ENCODE measurements at regions not wholly inside any gene's neighbourhood (a gene's known extent, or its start where the extent isn't known, plus 50 kb on each side); places are given as distances from the start of the nearest gene placed in this dataset.
A peak's percentile ranks its signal among the peaks of the same experiment; 100 is the strongest.
"Not testable (repeated sequence)": the region's sequence is repeated elsewhere in the genome, so short reads cannot be mapped to it uniquely, and the experiment has no call there.

- no peak overlapping the region for H3K4me3 Mint-ChIP-seq
- no peak for TF ChIP-seq CTCF (IDR thresholded peaks at IDR 0.05; ENCODE audit: unreplicated experiment in 3 of 3)
Measured at GRCh38 chrX:65241059-65241721, 264.9 kb upstream of the ZC4H2 start.

GRCh38 chrX:65203545-65203944 is 227.3 kb upstream of the ZC4H2 start:
- no peaks in the 10 kb centered on the region for H3K4me1 Mint-ChIP-seq
- no peak for TF ChIP-seq CTCF (IDR thresholded peaks at IDR 0.05; ENCODE audit: unreplicated experiment in 3 of 3)
- H3K4me3 Mint-ChIP-seq, result no peak overlapping the region
- no peak overlapping the region for H3K27ac Mint-ChIP-seq
- H3K27me3 Mint-ChIP-seq (ENCODE audit: low read depth), result no peaks in the 10 kb centered on the region
- peaks cover 30% of the 10 kb centered on the region for H3K9me3 Mint-ChIP-seq
- H3K36me3 Mint-ChIP-seq (ENCODE audit: low read depth), result no peaks in the 10 kb centered on the region

More at GRCh38 chrX:65241059-65241721, 264.9 kb upstream of the ZC4H2 start:
- Mint-ChIP-seq H3K36me3 (ENCODE audit: low read depth) (no peaks in the 10 kb centered on the region), H3K4me1 (no peaks in the 10 kb centered on the region), H3K27ac (no peak overlapping the region), H3K27me3 (ENCODE audit: low read depth) (no peaks in the 10 kb centered on the region), H3K9me3 (peaks cover 58% of the 10 kb centered on the region)

- Mint-ChIP-seq H3K27ac (peak overlapping the region in 2 of 3 experiments; percentile 41 to 77), H3K36me3 (ENCODE audit: low read depth) (no peaks in the 10 kb centered on the region), H3K4me3 (peak overlapping the region; percentile 50 to 73 (median 66)), H3K4me1 (peaks cover 11% of the 10 kb centered on the region), H3K9me3 (peaks cover 30% of the 10 kb centered on the region), H3K27me3 (ENCODE audit: low read depth) (no peaks in the 10 kb centered on the region)
- peak in 2 of 3 experiments; percentile 19 to 43 for TF ChIP-seq CTCF (IDR thresholded peaks at IDR 0.05; ENCODE audit: unreplicated experiment in 3 of 3)
Measured at GRCh38 chrX:65196758-65197360, 220.6 kb upstream of the ZC4H2 start.

GRCh38 chrX:65195621-65196020 is 219.4 kb upstream of the ZC4H2 start:
- no peaks in the 10 kb centered on the region for H3K27me3 Mint-ChIP-seq (ENCODE audit: low read depth)
- peaks cover 11% of the 10 kb centered on the region for H3K4me1 Mint-ChIP-seq
- no peak for TF ChIP-seq CTCF (IDR thresholded peaks at IDR 0.05; ENCODE audit: unreplicated experiment in 3 of 3)
- no peak overlapping the region for H3K27ac Mint-ChIP-seq
- H3K4me3 Mint-ChIP-seq, result no peak overlapping the region
- H3K9me3 Mint-ChIP-seq, result peaks cover 21% of the 10 kb centered on the region
- no peaks in the 10 kb centered on the region for H3K36me3 Mint-ChIP-seq (ENCODE audit: low read depth)

DNA sequence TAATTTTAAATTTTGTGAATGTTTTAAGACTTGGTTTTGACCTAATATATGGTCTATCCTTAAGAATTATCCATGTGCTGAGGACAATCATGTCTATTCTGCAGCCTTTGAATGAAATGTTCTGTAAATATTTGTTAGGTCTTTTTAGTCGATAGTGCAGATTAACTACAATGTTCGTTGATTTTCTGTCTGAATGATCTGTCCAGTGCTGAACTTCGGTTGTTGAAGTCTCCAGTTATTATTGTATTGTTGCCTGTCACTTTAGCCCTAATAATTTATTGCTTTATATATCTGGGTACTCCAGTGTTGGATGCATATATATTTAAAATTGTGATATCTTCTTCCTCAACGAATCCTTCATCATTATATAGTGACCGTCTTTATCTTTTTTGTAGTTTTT is 218.3 kb upstream of the ZC4H2 start:
- peaks cover 20% of the 10 kb centered on the region for H3K9me3 Mint-ChIP-seq
- no peak overlapping the region for H3K4me3 Mint-ChIP-seq
- H3K4me1 Mint-ChIP-seq, result peaks cover 11% of the 10 kb centered on the region
- TF ChIP-seq CTCF (IDR thresholded peaks at IDR 0.05; ENCODE audit: unreplicated experiment in 3 of 3), result no peak
- H3K27ac Mint-ChIP-seq, result no peak overlapping the region
- H3K27me3 Mint-ChIP-seq (ENCODE audit: low read depth), result no peaks in the 10 kb centered on the region
- no peaks in the 10 kb centered on the region for H3K36me3 Mint-ChIP-seq (ENCODE audit: low read depth)

DNA sequence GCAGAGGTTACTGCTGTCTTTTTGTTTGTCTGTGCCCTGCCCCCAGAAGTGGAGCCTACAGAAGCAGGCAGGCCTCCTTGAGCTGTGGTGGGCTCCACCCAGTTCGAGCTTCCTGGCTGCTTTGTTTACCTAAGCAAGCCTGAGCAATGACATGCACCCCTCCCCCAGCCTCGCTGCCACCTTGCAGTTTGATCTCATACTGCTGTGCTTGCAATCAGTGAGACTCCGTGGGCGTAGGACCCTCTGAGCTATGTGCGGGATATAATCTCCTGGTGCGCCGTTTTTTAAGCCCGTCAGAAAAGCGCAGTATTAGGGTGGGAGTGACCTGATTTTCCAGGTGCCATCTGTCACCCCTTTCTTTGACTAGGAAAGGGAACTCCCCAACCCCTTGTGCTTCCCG is 187.1 kb upstream of the ZC4H2 start:
- H3K27ac Mint-ChIP-seq; H3K36me3 Mint-ChIP-seq (ENCODE audit: low read depth); H3K27me3 Mint-ChIP-seq (ENCODE audit: low read depth); H3K4me1 Mint-ChIP-seq; H3K4me3 Mint-ChIP-seq: not testable (repeated sequence)
- peaks cover 71% of the 10 kb centered on the region for H3K9me3 Mint-ChIP-seq

Measured in nephron (organoid).